Dendritic cell treated with granulocyte-macrophage colony-stimulating factor and Interleukin-4, amounts not matched to agents 40 ng/mL and 50 ng/mL, for 4 days (primary cell): ENCODE measurements at regions not wholly inside any gene's neighbourhood (a gene's known extent, or its start where the extent isn't known, plus 50 kb on each side); places are given as distances from the start of the nearest gene placed in this dataset.

Experiments
- H3K27ac Mint-ChIP-seq: one replicate; pipeline ENCODE4 v1.8.0; 2022; ENCODE audit warnings: mild to moderate bottlenecking, mixed read lengths
- H3K27me3 Mint-ChIP-seq: one replicate; pipeline ENCODE4 v1.8.0; 2022; ENCODE audit warnings: mild to moderate bottlenecking, mixed read lengths
- H3K36me3 Mint-ChIP-seq: one replicate; pipeline ENCODE4 v1.8.0; 2022; ENCODE audit warnings: low read depth, mixed read lengths
- H3K4me1 Mint-ChIP-seq: one replicate; pipeline ENCODE4 v1.8.0; 2022; ENCODE audit warnings: low read depth, mixed read lengths
- H3K4me3 Mint-ChIP-seq: one replicate; pipeline ENCODE4 v1.8.0; 2022; ENCODE audit warnings: mild to moderate bottlenecking, moderate library complexity, mixed read lengths
- H3K9me3 Mint-ChIP-seq: one replicate; pipeline ENCODE4 v1.8.0; 2022; ENCODE audit warnings: mixed read lengths
- intact Hi-C: fragments of 100-400 bp; cut with micrococcal nuclease; formaldehyde crosslinking; loops from one replicate; pipeline ENCODE4 v1.15.0; 2022

DNA sequence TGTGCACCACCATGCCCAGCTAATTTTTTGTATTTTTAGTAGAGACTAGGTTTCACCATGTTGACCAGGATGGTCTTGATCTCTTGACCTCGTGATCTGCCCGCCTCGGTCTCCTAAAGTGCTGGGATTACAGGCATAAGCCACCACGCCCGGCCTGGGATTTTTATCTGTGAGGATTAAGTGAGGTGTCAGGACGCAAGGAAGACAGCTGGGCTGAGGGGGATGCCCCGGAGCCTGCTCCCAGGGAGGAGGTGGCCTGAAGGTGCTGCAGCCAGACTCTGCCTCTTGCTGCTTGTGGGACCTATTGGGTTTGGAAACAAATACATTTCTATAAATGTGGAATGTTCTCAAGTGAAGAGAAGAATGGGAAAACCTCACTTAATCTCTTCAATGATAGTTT lies 131.6 kb downstream of the OLFM4 start:
- Mint-ChIP-seq H3K4me3 (no peak overlapping the region), H3K36me3 (no peaks in the 10 kb centered on the region), H3K27ac (no peak overlapping the region), H3K9me3 (peaks cover 12% of the 10 kb centered on the region), H3K27me3 (no peaks in the 10 kb centered on the region), H3K4me1 (no peaks in the 10 kb centered on the region)
- intact Hi-C loops: no loop called here

DNA sequence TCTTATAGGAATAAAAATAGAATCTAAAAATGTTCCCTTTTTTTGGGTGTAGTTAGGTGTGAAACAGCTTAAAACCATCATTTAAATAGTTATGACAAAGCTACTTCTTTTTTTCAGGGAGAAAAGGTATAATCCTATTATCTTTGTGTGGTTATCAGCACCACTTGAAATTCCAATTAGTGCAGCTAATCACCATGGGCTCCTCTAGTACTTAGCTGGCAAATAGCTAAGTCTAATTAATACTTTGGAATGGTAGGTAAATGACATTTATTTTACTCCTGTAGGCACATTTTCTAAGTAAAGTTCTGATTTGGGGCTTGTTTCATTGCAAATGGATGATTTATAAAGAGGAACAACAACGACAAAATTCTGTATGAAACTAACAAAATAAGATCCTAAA lies 132.6 kb downstream of the OLFM4 start:
- intact Hi-C loops: no loop called here
- no peak overlapping the region for H3K27ac Mint-ChIP-seq
- no peaks in the 10 kb centered on the region for H3K36me3 Mint-ChIP-seq
- H3K9me3 Mint-ChIP-seq: peaks cover 12% of the 10 kb centered on the region
- no peaks in the 10 kb centered on the region for H3K27me3 Mint-ChIP-seq
- H3K4me1 Mint-ChIP-seq: no peaks in the 10 kb centered on the region
- H3K4me3 Mint-ChIP-seq: no peak overlapping the region

DNA sequence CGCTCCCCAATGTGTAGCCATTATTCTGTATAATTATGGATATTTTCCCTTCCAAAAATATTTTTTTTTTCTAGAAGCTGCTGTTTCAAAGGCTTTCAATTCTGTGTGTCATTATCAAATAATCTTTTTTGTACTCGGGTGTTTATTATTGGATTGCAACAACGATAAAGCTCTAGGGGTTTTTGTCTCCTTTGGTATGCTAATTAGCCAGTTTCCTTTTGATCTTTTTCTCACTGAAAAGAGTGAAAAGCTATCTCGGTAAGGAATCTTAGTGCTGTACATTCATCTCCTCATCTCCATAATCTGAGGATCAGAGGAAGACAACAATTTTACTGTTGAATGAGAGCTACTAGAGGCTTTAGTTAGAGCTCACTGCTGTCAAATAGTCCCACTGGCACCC lies 136.6 kb downstream of the OLFM4 start:
- Mint-ChIP-seq H3K27ac (no peak overlapping the region), H3K9me3 (peaks cover 12% of the 10 kb centered on the region), H3K27me3 (no peaks in the 10 kb centered on the region), H3K4me1 (no peaks in the 10 kb centered on the region), H3K36me3 (no peaks in the 10 kb centered on the region), H3K4me3 (no peak overlapping the region)
- intact Hi-C loops: no loop called here

DNA sequence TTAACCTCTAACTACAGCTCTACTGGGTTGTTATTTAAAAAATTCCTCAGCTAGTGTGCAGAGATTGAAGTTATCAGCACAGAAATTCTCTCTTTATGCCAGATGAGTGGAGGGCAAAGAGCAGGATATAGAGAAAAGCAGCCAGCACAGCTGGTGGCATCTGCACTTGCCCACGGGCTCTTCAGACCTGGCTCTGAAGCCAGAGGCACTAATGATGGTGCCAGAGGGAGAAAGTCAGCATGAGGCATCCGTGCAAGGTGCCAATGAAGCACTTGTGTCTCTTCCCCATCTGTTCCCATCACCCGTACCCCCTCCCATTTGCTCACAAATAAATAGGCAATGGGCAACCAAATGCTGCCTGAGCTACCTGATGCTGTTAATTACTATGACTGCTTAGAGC lies 138.9 kb downstream of the OLFM4 start:
- no peaks in the 10 kb centered on the region for H3K4me1 Mint-ChIP-seq
- no peak overlapping the region for H3K27ac Mint-ChIP-seq
- intact Hi-C loops: no loop called here
- no peaks in the 10 kb centered on the region for H3K27me3 Mint-ChIP-seq
- H3K36me3 Mint-ChIP-seq: no peaks in the 10 kb centered on the region
- peaks cover 12% of the 10 kb centered on the region for H3K9me3 Mint-ChIP-seq
- no peak overlapping the region for H3K4me3 Mint-ChIP-seq

DNA sequence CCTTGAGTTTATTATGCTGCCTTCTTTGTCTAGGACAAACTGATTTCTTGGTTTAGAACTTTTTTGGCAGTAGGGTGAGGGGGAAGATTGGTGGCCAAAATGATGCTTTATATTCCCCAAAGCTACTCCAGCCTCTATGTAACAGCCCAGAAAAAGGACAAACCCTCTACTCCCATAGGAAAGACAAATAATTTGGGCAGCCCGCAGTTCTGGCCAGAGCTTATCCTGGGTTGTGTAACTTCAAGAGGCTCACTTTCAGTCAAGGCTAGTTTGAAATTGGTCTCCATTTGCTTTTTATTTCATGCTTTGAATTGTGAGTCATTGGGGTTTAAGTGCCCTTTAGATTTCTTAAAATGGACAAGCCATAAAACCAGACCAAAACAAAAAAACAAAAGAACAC lies 142.3 kb downstream of the OLFM4 start:
- Mint-ChIP-seq H3K36me3 (no peaks in the 10 kb centered on the region), H3K4me1 (no peaks in the 10 kb centered on the region), H3K9me3 (peaks cover 11% of the 10 kb centered on the region), H3K27ac (no peak overlapping the region), H3K4me3 (no peak overlapping the region), H3K27me3 (no peaks in the 10 kb centered on the region)
- intact Hi-C loops: no loop called here

DNA sequence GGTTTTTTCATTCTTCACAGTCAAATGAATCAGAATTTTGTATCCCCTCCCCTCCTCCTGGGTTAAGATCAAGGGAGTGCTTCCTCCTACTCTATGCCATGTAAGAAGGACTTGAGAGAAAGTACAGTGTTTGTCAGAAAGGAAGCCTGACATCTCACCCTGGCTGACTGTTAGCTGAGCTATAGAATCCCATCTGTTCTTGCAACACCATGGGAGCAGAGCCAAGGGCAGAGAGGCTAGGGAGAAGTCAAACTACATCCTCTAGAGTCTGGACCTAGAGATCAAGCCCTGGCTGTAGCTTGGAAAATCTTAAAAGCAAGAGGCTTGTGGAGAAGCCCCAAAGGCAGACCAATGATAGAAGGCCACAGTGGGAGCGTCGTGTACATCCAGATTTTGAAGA lies 145.9 kb downstream of the OLFM4 start:
- Mint-ChIP-seq H3K9me3 (peaks cover 11% of the 10 kb centered on the region), H3K4me1 (no peaks in the 10 kb centered on the region), H3K4me3 (no peak overlapping the region), H3K27ac (no peak overlapping the region), H3K36me3 (no peaks in the 10 kb centered on the region), H3K27me3 (no peaks in the 10 kb centered on the region)
- intact Hi-C loops: no loop called here

DNA sequence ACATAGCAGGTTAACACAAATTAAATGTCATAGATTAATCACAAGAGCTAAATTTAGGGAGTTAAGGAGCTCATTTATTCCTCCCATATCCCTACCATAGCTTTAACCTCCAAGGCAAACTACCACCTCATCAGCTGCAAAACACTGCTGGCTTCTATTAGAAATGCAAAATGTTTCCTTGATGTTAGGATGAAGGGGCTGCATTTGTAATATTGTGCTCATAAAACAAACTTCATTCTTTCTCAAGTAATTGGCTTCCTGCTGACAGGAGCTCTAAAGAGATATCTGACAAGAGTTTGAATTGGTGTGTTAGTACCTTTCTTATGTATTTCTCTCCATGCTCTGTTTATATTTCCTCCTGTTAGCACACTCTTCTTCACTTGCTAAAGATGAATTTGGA lies 152.1 kb downstream of the OLFM4 start:
- intact Hi-C loops: no loop called here
- H3K4me1 Mint-ChIP-seq: no peaks in the 10 kb centered on the region
- no peak overlapping the region for H3K4me3 Mint-ChIP-seq
- no peak overlapping the region for H3K27ac Mint-ChIP-seq
- no peaks in the 10 kb centered on the region for H3K27me3 Mint-ChIP-seq
- H3K9me3 Mint-ChIP-seq: peaks cover 12% of the 10 kb centered on the region
- H3K36me3 Mint-ChIP-seq: no peaks in the 10 kb centered on the region

DNA sequence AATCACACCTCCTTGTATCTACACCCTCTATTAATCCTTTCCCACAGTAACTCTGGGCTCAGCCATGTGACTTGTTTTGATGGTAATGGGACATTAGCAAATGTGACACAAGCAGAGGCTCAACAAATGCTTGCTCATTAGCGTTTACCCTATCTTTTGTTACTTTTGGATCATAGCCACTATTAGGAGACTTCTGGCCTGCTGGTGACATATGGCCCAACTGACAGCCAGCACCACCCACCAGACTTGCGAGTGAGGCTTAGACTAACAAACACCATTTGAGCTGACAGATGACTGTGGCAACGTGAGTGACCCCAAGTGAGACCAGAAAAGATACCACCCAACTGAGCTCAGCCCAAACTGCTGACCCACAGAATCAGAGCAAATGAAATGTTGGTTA lies 154.1 kb downstream of the OLFM4 start:
- H3K36me3 Mint-ChIP-seq: no peaks in the 10 kb centered on the region
- H3K4me1 Mint-ChIP-seq: no peaks in the 10 kb centered on the region
- intact Hi-C loops: no loop called here
- H3K27ac Mint-ChIP-seq: no peak overlapping the region
- H3K27me3 Mint-ChIP-seq: no peaks in the 10 kb centered on the region
- H3K9me3 Mint-ChIP-seq: peaks cover 12% of the 10 kb centered on the region
- H3K4me3 Mint-ChIP-seq: no peak overlapping the region

DNA sequence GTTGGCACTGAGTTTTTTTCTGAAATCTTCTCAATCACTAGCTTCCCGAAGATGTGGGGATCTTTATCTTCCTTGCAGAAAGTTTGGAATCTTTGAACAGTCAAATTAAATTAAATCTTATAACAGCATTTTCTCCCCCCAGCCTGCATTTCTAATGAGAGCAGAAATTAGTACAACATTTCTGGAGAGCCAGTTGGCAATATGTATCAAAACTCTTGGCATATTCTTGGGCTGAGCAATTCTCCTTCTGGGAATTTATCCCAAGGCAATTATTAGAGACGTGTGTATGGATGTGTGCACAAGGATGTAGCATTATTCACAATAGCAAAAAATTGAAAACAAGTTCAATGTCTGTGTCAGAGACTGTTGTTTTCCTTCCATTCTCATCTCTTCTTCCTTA lies 159.5 kb downstream of the OLFM4 start:
- intact Hi-C loops: no loop called here
- Mint-ChIP-seq H3K27ac (no peak overlapping the region), H3K4me1 (no peaks in the 10 kb centered on the region), H3K9me3 (peaks cover 12% of the 10 kb centered on the region), H3K27me3 (no peaks in the 10 kb centered on the region), H3K4me3 (no peak overlapping the region), H3K36me3 (no peaks in the 10 kb centered on the region)

DNA sequence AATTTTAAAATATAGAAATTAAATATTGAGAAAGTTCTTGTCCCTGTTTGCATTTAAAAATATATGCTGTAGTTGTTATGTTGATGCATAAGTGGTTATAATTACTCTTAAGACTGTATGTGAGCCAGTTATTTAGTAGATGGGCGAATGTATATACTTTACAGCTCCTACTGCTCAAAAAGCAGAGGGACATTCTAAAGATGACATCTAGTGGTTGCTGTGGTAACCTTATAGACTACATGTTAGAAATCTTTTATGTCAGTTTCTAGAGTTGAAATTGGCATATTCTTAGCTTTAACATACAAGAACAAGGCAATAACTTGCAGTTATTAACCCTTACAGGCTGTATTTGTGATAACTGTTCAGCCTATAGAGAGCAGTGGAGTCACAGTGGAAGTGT lies 160.5 kb downstream of the OLFM4 start:
- Mint-ChIP-seq H3K27me3 (no peaks in the 10 kb centered on the region), H3K36me3 (no peaks in the 10 kb centered on the region), H3K4me3 (no peak overlapping the region), H3K27ac (no peak overlapping the region), H3K4me1 (no peaks in the 10 kb centered on the region), H3K9me3 (peaks cover 6% of the 10 kb centered on the region)
- intact Hi-C loops: no loop called here

DNA sequence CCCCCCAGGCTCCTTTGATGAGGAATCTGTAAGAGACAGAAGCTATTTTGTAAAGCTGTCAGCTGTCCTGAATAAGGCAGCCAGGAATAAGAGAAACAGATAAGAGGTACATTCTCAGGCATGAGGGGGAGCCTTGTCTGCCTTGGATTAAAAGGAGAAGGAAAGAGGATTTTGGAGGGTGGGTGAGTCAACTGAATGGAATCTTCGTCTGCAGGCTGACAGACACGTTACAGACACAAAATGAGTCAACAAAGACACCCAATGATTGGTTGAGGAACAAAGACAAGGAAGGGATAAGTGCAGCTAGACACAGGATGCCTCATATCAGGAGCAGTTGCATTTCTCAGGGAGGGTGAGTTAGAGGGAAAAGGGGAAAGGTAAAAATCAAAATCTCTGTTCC lies 162.5 kb downstream of the OLFM4 start:
- no peak overlapping the region for H3K27ac Mint-ChIP-seq
- no peaks in the 10 kb centered on the region for H3K9me3 Mint-ChIP-seq
- intact Hi-C loops: no loop called here
- H3K36me3 Mint-ChIP-seq: no peaks in the 10 kb centered on the region
- H3K4me1 Mint-ChIP-seq: no peaks in the 10 kb centered on the region
- no peaks in the 10 kb centered on the region for H3K27me3 Mint-ChIP-seq
- no peak overlapping the region for H3K4me3 Mint-ChIP-seq

DNA sequence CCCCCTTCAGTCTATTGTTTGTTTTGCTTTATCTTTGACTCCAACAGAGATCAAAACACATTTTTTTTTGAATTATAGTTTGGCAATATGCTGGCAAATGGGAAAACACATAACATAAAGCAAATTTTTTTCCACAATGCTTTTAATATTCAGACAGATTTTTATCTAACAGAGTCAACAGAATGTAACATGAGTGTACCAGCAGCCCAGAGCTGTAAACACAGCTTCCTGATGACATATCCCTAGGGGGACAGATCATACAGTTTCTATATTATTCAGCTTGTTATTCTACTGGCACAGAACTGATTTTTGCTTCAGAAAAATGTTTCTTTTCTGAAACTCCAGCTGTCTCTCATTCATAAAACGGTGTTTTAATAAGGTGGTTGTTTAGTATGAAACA lies 168.8 kb downstream of the OLFM4 start:
- H3K36me3 Mint-ChIP-seq: no peaks in the 10 kb centered on the region
- no peak overlapping the region for H3K4me3 Mint-ChIP-seq
- no peak overlapping the region for H3K27ac Mint-ChIP-seq
- peaks cover 31% of the 10 kb centered on the region for H3K27me3 Mint-ChIP-seq
- intact Hi-C loops: no loop called here
- no peaks in the 10 kb centered on the region for H3K9me3 Mint-ChIP-seq
- no peaks in the 10 kb centered on the region for H3K4me1 Mint-ChIP-seq

DNA sequence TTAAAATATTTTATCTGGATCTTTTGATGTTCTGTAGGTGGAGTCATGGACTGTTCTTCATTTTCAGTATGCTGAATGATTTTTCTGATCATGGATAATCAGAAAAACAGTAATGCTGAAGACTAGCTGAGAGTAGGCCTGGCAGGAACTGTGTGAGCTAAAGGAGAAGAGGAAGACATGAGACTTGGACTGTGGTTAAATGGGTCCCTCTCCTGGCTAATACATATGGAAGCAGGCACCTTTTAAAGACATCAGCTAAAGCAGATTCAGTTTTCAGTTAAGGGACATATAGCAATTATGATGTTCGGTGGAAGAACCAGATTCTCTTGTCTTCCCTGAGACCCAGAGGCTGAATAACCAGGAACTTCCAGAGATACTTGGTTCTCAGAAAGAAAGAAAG lies 169.4 kb downstream of the OLFM4 start:
- intact Hi-C loops: no loop called here
- Mint-ChIP-seq H3K27me3 (peaks cover 32% of the 10 kb centered on the region), H3K27ac (no peak overlapping the region), H3K4me1 (no peaks in the 10 kb centered on the region), H3K4me3 (no peak overlapping the region), H3K36me3 (no peaks in the 10 kb centered on the region), H3K9me3 (no peaks in the 10 kb centered on the region)

DNA sequence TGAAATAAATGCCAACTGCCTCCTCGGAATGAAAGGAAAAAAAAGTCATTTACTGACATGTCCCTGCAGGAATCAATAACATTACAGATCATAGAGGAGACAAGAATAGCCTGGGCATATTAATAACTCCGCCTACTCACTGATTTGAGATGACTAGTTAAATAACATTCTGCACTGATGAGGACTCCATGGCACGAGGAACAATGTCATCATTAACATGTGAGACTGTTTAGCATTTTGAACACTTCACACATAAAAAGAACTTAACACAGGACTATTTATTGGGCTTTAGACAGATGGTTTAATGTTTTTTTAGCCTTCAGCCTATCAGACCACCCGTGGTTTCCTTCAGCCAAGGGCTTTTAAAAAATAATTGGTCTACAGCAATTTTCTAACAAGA lies 170.1 kb downstream of the OLFM4 start:
- H3K4me1 Mint-ChIP-seq: no peaks in the 10 kb centered on the region
- H3K27ac Mint-ChIP-seq: no peak overlapping the region
- no peaks in the 10 kb centered on the region for H3K36me3 Mint-ChIP-seq
- H3K9me3 Mint-ChIP-seq: no peaks in the 10 kb centered on the region
- peaks cover 32% of the 10 kb centered on the region for H3K27me3 Mint-ChIP-seq
- intact Hi-C loops: no loop called here
- no peak overlapping the region for H3K4me3 Mint-ChIP-seq

DNA sequence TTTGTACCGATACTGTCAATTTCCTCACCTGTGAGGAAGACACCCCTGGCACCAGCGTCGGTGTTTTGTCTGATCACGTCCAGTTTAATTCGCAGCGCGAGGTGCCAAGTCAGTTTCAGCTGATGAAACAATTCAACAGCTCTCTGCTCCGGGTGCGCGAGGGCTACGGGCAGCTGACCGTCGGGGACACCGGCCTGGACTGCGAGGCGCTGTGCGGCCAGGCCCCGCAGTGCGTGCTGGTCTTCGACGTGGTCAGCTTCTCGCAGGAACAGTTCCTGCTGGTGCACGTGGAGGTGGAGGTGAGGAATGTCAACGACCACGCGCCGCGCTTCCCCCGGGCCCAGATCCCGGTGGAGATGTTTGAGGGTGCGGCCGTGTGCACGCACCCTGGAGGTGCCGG lies 171.5 kb downstream of the OLFM4 start:
- Mint-ChIP-seq H3K27ac (no peak overlapping the region), H3K36me3 (no peaks in the 10 kb centered on the region), H3K9me3 (no peaks in the 10 kb centered on the region), H3K4me3 (no peak overlapping the region), H3K27me3 (peaks cover 32% of the 10 kb centered on the region), H3K4me1 (no peaks in the 10 kb centered on the region)
- intact Hi-C loops: no loop called here
